Heart left ventricle (tissue), 16 donors: ENCODE measurements at regions not wholly inside any gene's neighbourhood (a gene's known extent, or its start where the extent isn't known, plus 50 kb on each side); places are given as distances from the start of the nearest gene placed in this dataset.

Experiments
- ATAC-seq, 4 donors: fragments of 200-7000 bp; cut with Tn5 transposase; one replicate each; pipeline ENCODE4 v1.9.1; 2020 to 2022; ENCODE audit warnings: moderate library complexity in 4 of 4, mild to moderate bottlenecking in 3 of 4, moderate number of reproducible peaks in 1 of 4
- DNase-seq, 5 donors: peaks; one replicate each; pipeline ENCODE4 v3.0.0-alpha.2; 2020
- H3K27ac ChIP-seq, 12 donors: fragments of 200-600 bp; sonication (generic) in 4 of 12; one replicate each; pipeline versions ENCODE4 v1.5.0 to v1.8.0; 2016 to 2022; ENCODE audit warnings: mild to moderate bottlenecking in 2 of 12
- H3K27me3 ChIP-seq, 9 donors: fragments of 200-600 bp; sonication (generic) in 2 of 9; one replicate each; pipeline versions ENCODE4 v1.5.1 to v1.8.0; 2016 to 2022; ENCODE audit warnings: mild to moderate bottlenecking in 3 of 9
- H3K36me3 ChIP-seq, 9 donors: fragments of 200-600 bp; sonication (generic) in 2 of 9; one replicate each; pipeline versions ENCODE4 v1.5.0 to v1.8.0; 2018 to 2022; ENCODE audit warnings: mild to moderate bottlenecking in 2 of 9
- H3K4me1 ChIP-seq, 12 donors: fragments of 200-600 bp; sonication (generic) in 4 of 12; one replicate each; pipeline versions ENCODE4 v1.5.0 to v1.8.0; 2016 to 2022; ENCODE audit warnings: mild to moderate bottlenecking in 3 of 12
- H3K4me3 ChIP-seq, 12 donors: fragments of 200-600 bp; sonication (generic) in 4 of 12; one replicate each; pipeline versions ENCODE4 v1.5.0 to v1.8.0; 2017 to 2022; ENCODE audit warnings: mild to moderate bottlenecking in 9 of 12, moderate library complexity in 4 of 12
- H3K9me3 ChIP-seq, 12 donors: fragments of 200-600 bp; sonication (generic) in 4 of 12; one replicate each; pipeline versions ENCODE4 v1.5.0 to v1.8.0; 2016 to 2022; ENCODE audit warnings: mild to moderate bottlenecking in 1 of 12
- POLR2A ChIP-seq, 2 donors: fragments of 450-650 bp; IDR thresholded peaks; one replicate each; pipeline ENCODE4 v1.6.1; 2017; ENCODE audit warnings: antibody characterized with exemption in 2 of 2, mild to moderate bottlenecking in 2 of 2, moderate library complexity in 2 of 2
- WGBS, 4 donors: extraction: QIAGEN DNeasy Blood & Tissue Kit in 2 of 4; methylation state at CpG; one replicate each; pipeline versions ENCODE4 v1.1.5 to v1.1.7; 2013 to 2018; 5-methylcytosine and 5-hydroxymethylcytosine counted together
- intact Hi-C, 10 donors: fragments of 100-400 bp; cut with DNase I; formaldehyde crosslinking; loops; one replicate each; pipeline versions ENCODE4 v1.11.1 to v1.14.2; 2022
- TF ChIP-seq, protein P1 (sequence below), 12 donors: fragments of 200-600 bp; sonication (generic) in 4 of 12; IDR thresholded peaks; one replicate each; pipeline versions ENCODE4 v1.5.0 to v1.8.0; 2018 to 2022; ENCODE audit warnings: antibody characterized with exemption in 12 of 12, mild to moderate bottlenecking in 5 of 12
- donor health status: ischemic (EF 13 %, LVEDD 7.1; RV severe dilation, severe dysfunction).
- donor health status: healthy with polysubstance abuse.
- donor health status: DM: no; HTN: yes; CAD: no.
- donor health status: DM: no; HTN: no; CAD: no.
- donor health status: ischemic (EF 25% LVEDD 6.9; RV normal size, moderate dysfunction).
- donor health status: ischemic (EF 25% LVEDD 5.7; RV mildly dilated, moderate dysfunction).
- donor health status: healthy.
- donor health status: DM: yes; HTN: yes; CAD: no.
- donor health status: ischemic (EF 35%, LVEDD 5.7; RV mildly dilated, moderate dysfunction).
- donor health status: nonischemic (EF 11% LVEDD 7.7; RV severe dilation, severe dysfunction).
- donor health status: DM: yes; HTN: yes; CAD: no.
- donor health status: PGD.
- donor health status: ischemic (EF 29% LVEDD 5.4; RV normal size, mild dysfunction).
- donor health status: nonischemic (EF 23%, LVEDD 6.1; RV moderate dilation, normal function).

DNA sequence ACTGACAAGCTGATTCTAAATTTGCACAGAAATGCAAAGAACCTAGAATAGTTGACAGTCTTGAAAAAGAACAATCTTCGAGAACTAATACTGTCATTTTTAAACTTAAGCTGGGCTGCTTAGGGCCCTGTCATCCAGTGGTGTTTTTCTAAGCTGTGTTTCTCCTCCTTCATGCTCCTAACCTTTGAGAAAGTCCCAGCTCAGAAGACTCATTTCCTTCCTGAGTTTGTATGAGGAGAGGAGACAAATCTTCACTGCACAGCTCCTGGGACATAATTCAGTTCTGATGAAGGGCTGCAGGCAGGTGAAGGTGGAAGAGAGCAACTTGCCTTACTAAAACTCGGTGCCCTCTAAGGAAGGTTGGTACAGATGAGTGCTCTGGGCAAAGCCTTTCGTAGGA, 109.5 kb upstream of the ANKRD55 start:
- TF ChIP-seq, protein P1, sequence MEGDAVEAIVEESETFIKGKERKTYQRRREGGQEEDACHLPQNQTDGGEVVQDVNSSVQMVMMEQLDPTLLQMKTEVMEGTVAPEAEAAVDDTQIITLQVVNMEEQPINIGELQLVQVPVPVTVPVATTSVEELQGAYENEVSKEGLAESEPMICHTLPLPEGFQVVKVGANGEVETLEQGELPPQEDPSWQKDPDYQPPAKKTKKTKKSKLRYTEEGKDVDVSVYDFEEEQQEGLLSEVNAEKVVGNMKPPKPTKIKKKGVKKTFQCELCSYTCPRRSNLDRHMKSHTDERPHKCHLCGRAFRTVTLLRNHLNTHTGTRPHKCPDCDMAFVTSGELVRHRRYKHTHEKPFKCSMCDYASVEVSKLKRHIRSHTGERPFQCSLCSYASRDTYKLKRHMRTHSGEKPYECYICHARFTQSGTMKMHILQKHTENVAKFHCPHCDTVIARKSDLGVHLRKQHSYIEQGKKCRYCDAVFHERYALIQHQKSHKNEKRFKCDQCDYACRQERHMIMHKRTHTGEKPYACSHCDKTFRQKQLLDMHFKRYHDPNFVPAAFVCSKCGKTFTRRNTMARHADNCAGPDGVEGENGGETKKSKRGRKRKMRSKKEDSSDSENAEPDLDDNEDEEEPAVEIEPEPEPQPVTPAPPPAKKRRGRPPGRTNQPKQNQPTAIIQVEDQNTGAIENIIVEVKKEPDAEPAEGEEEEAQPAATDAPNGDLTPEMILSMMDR (IDR thresholded peaks at IDR 0.05), result no peak
- no peak for TF ChIP-seq POLR2A (IDR thresholded peaks at IDR 0.05)
- no peak overlapping the region for H3K4me3 ChIP-seq
- no peaks in the 10 kb centered on the region for H3K36me3 ChIP-seq
- H3K4me1 ChIP-seq, result peaks cover 0 to 15% (median 0%) of the 10 kb centered on the region in 12 donors
- no peak for DNase-seq
- no peaks in the 10 kb centered on the region for H3K9me3 ChIP-seq
- ATAC-seq, result no peak
- no peaks in the 10 kb centered on the region for H3K27me3 ChIP-seq
- 89 to 94% (median 93%) methylated on average over 3 of the region's 3 CpGs for WGBS, 4 donors
- intact Hi-C loops, result no loop called here
- no peak overlapping the region for H3K27ac ChIP-seq

- TF ChIP-seq, protein P1 (IDR thresholded peaks at IDR 0.05), result no peak
- TF ChIP-seq POLR2A (IDR thresholded peaks at IDR 0.05), result no peak
- Histone ChIP-seq H3K27me3 (no peaks in the 10 kb centered on the region), H3K9me3 (peaks cover 0 to 4% (median 0%) of the 10 kb centered on the region in 12 donors), H3K4me3 (no peak overlapping the region), H3K27ac (no peak overlapping the region), H3K36me3 (no peaks in the 10 kb centered on the region), H3K4me1 (no peaks in the 10 kb centered on the region)
- ATAC-seq (no peak), DNase-seq (no peak)
- WGBS, 4 donors, result 84 to 90% (median 86%) methylated on average over 3 of the region's 3 CpGs
- intact Hi-C loops, result no loop called here
These were observed 107.3 kb upstream of the ANKRD55 start for GRCh38 chr5:56340196-56340980.

DNA sequence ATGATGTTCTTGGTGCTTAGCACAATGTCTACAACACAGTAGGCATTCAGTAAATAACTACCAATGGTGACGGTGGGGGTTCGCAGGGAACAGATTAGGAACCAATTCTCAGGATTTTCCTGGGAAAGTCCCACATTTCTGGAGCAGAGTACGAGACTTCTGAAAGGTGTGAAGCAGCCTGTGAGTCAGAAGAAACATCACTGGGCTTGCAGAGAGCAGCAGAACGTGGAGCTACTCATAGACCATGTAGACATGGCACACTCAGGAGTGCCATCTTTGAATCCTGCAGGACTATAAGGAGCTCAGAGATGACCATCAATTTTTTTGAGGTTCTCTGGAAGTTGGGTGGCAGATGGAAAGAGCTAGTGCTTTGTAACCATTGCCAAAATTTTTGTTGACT, 106.6 kb upstream of the ANKRD55 start:
- ATAC-seq, result no peak
- 86 to 92% (median 88%) methylated on average over 4 of the region's 4 CpGs for WGBS, 4 donors
- intact Hi-C loops, result no loop called here

DNA sequence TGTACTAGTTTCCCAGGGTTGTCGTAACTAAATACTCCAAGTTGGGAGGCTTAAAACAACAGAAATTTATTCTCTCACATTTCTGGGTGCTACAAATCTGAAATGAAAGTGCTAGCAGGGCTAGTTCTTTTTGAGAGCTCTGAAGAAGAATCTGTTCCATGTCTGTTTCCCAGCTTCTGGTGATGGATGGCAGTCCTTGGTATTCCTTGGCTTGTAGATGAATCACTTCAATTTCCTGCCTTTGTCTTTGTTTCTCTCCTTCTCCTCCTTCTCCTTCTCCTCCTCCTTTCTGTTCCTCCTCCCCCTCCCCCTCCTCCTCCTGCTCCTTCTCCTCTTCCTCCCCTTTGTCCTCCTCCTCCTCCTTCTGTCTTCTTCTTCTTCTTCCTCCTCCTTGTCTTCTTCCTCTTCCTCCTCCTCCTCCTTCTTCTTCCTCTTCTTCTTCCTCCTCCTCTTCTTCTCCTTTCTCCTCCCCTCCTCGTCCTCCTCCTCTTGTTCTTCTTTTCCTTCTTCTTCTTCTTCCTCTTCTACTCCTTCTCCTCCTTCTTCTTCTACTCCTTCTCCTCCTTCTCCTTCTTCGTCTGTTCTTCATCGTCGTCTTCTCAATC, 104.7 kb upstream of the ANKRD55 start:
- H3K9me3 ChIP-seq, result peaks cover 0 to 12% (median 0%) of the 10 kb centered on the region in 12 donors
- no peak for ATAC-seq
- H3K4me3 ChIP-seq, result no peak overlapping the region
- no peak for TF ChIP-seq POLR2A (IDR thresholded peaks at IDR 0.05)
- TF ChIP-seq, protein P1 (IDR thresholded peaks at IDR 0.05), result no peak
- 94 to 96% (median 95%) methylated on average over 5 of the region's 5 CpGs for WGBS, 4 donors
- no peaks in the 10 kb centered on the region for H3K36me3 ChIP-seq
- H3K27me3 ChIP-seq, result no peaks in the 10 kb centered on the region
- intact Hi-C loops, result no loop called here
- no peak overlapping the region for H3K27ac ChIP-seq
- H3K4me1 ChIP-seq, result no peaks in the 10 kb centered on the region
- DNase-seq, result no peak

More for the DNA sequence above, 106.6 kb upstream of the ANKRD55 start:
- Histone ChIP-seq H3K27ac (no peak overlapping the region), H3K36me3 (no peaks in the 10 kb centered on the region), H3K4me1 (no peaks in the 10 kb centered on the region), H3K9me3 (peaks cover 0 to 9% (median 0%) of the 10 kb centered on the region in 12 donors), H3K4me3 (no peak overlapping the region), H3K27me3 (no peaks in the 10 kb centered on the region)
- no peak for DNase-seq
- no peak for TF ChIP-seq POLR2A (IDR thresholded peaks at IDR 0.05)
- TF ChIP-seq, protein P1 (IDR thresholded peaks at IDR 0.05), result no peak
